ENCODE measurements at regions not wholly inside any gene's neighbourhood (a gene's known extent, or its start where the extent isn't known, plus 50 kb on each side); places are given as distances from the start of the nearest gene placed in this dataset.
"Not testable (repeated sequence)": the region's sequence is repeated elsewhere in the genome, so short reads cannot be mapped to it uniquely, and the experiment has no call there.

GRCh38 chrX:46198858-46199257 is 346.4 kb downstream of the ZNF674 start:
- no peaks in the 10 kb centered on the region for H3K36me3 ChIP-seq
- H3K27me3 ChIP-seq: no peaks in the 10 kb centered on the region
- H3K4me1 ChIP-seq: no peaks in the 10 kb centered on the region
- no peak overlapping the region for H3K4me3 ChIP-seq
- DNase-seq (ENCODE audit: extremely low spot score in 2 of 2): no peak
- intact Hi-C loops (cut with DNase I): no loop called here
- H3K9me3 ChIP-seq: no peaks in the 10 kb centered on the region
- TF ChIP-seq POLR2A (IDR thresholded peaks at IDR 0.05): no peak
- TF ChIP-seq POLR2AphosphoS5 (IDR thresholded peaks at IDR 0.05; ENCODE audit: insufficient read depth in 1 of 2, low read depth in 1 of 2): no peak
- no peak for TF ChIP-seq CTCF (IDR thresholded peaks at IDR 0.05)
- H3K27ac ChIP-seq: no peak overlapping the region

DNA sequence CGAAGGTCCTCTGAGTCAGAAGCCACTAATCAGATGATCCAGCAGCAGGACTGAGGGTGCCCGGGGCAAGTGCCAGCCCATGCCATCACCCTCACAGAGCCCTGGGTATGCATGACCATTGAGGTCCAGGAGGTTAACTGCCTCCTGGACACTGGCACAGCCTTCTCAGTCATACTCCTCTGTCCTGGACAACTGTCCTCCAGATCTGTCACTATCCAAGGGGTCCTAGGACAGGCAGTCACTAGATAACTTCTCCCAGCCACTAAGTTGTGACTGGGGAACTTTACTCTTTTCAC is 358.5 kb downstream of the ZNF674 start:
- not testable (repeated sequence) for H3K4me1 ChIP-seq; DNase-seq (ENCODE audit: extremely low spot score in 2 of 2)

GRCh38 chrX:46185923-46186810 is 359.1 kb downstream of the ZNF674 start:
- intact Hi-C loops (cut with DNase I): no loop called here

More for the DNA sequence above, 358.5 kb downstream of the ZNF674 start:
- H3K36me3 ChIP-seq; intact Hi-C loops (cut with DNase I); H3K27ac ChIP-seq; H3K4me3 ChIP-seq; H3K9me3 ChIP-seq; H3K27me3 ChIP-seq: not testable (repeated sequence)

DNA sequence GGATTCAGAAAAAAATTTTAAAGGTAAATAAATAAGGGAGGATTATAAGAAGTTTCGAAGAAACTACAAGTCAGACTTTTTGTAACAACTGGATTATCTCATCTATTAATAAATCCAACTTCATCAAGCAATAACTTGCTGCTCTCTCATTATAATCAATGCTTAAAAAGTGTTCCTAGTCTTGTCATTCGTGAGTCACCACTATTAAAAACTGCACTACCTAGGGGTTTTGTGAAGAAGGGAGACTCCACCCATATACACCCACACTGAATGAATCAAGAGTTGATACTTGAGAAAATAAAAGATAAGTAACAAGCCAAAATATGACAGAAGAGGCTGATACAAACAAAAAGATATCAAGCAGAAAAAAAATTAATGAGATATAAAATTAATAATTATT is 360.5 kb downstream of the ZNF674 start:
- DNase-seq (ENCODE audit: extremely low spot score in 2 of 2): no peak
- Histone ChIP-seq H3K27ac (no peak overlapping the region), H3K9me3 (no peaks in the 10 kb centered on the region), H3K27me3 (no peaks in the 10 kb centered on the region), H3K36me3 (no peaks in the 10 kb centered on the region), H3K4me3 (no peak overlapping the region), H3K4me1 (no peaks in the 10 kb centered on the region)
- intact Hi-C loops (cut with DNase I): no loop called here
- TF ChIP-seq POLR2AphosphoS5 (IDR thresholded peaks at IDR 0.05; ENCODE audit: insufficient read depth in 1 of 2, low read depth in 1 of 2) (no peak), POLR2A (IDR thresholded peaks at IDR 0.05) (no peak), CTCF (IDR thresholded peaks at IDR 0.05) (no peak)

More at GRCh38 chrX:46185923-46186810, 359.1 kb downstream of the ZNF674 start:
- no peak overlapping the region for H3K27ac ChIP-seq
- H3K4me1 ChIP-seq: no peaks in the 10 kb centered on the region
- H3K36me3 ChIP-seq: no peaks in the 10 kb centered on the region
- H3K9me3 ChIP-seq: no peaks in the 10 kb centered on the region
- no peak for DNase-seq (ENCODE audit: extremely low spot score in 2 of 2)
- H3K27me3 ChIP-seq: no peaks in the 10 kb centered on the region
- no peak overlapping the region for H3K4me3 ChIP-seq
- TF ChIP-seq CTCF (IDR thresholded peaks at IDR 0.05): no peak
- TF ChIP-seq POLR2AphosphoS5 (IDR thresholded peaks at IDR 0.05; ENCODE audit: insufficient read depth in 1 of 2, low read depth in 1 of 2): no peak
- no peak for TF ChIP-seq POLR2A (IDR thresholded peaks at IDR 0.05)

DNA sequence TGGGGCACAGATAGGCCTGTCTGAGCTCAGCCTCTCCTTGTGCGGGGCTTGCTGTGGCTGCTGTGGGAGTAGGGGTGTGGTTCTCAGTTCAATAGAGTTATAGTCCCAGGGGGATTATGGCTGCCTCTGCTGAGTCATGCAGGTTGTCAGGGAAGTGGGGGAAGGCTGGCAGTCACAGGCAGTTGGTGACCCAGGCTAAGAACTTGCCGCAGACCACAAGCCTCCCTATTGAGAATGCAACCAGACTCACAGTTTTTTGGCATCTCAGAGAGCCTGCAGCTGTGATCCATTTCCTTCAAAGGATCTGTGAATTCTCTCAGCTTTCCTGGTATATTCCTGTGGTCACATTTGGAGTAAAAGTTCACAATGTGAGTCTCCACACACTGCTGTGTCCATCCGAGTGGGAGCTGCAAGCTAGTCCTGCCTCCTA is 364.9 kb downstream of the ZNF674 start:
- H3K27ac ChIP-seq: no peak overlapping the region
- no peaks in the 10 kb centered on the region for H3K4me1 ChIP-seq
- H3K4me3 ChIP-seq: no peak overlapping the region

More for the DNA sequence above, 364.9 kb downstream of the ZNF674 start:
- Histone ChIP-seq H3K9me3 (no peaks in the 10 kb centered on the region), H3K27me3 (no peaks in the 10 kb centered on the region), H3K36me3 (no peaks in the 10 kb centered on the region)
- intact Hi-C loops (cut with DNase I): no loop called here
- DNase-seq (ENCODE audit: extremely low spot score in 2 of 2): no peak
- TF ChIP-seq POLR2AphosphoS5 (IDR thresholded peaks at IDR 0.05; ENCODE audit: insufficient read depth in 1 of 2, low read depth in 1 of 2) (no peak), CTCF (IDR thresholded peaks at IDR 0.05) (no peak), POLR2A (IDR thresholded peaks at IDR 0.05) (no peak)
